Lower leg skin (tissue), 3 donors: ENCODE measurements at regions not wholly inside any gene's neighbourhood (a gene's known extent, or its start where the extent isn't known, plus 50 kb on each side); places are given as distances from the start of the nearest gene placed in this dataset.

Experiments
- CTCF ChIP-seq, 3 donors: fragments of 450-650 bp; IDR thresholded peaks; one replicate each; pipeline ENCODE4 v1.5.1; 2016; ENCODE audit warnings: antibody characterized with exemption in 3 of 3, mild to moderate bottlenecking in 3 of 3, moderate library complexity in 2 of 3
- POLR2A ChIP-seq, 2 donors: fragments of 450-650 bp; IDR thresholded peaks; one replicate each; pipeline ENCODE4 v1.6.1; 2016 to 2017; ENCODE audit warnings: antibody characterized with exemption in 2 of 2, mild to moderate bottlenecking in 1 of 2, moderate library complexity in 1 of 2

GRCh38 chr1:72649991-72650390, 367.7 kb upstream of the NEGR1 start:
- TF ChIP-seq CTCF (IDR thresholded peaks at IDR 0.05) = no peak
- no peak for TF ChIP-seq POLR2A (IDR thresholded peaks at IDR 0.05)
